Omental fat pad (tissue), 3 donors: ENCODE measurements at regions not wholly inside any gene's neighbourhood (a gene's known extent, or its start where the extent isn't known, plus 50 kb on each side); places are given as distances from the start of the nearest gene placed in this dataset.

Experiments used
- ATAC-seq: fragments of 150-250 bp; one replicate; pipeline ENCODE4 v1.9.1; 2016; ENCODE audit warnings: mild to moderate bottlenecking, moderate library complexity; ENCODE audit not compliant: low FRiP score
- DNase-seq: peaks from one replicate; pipeline ENCODE4 v3.0.0-alpha.2; 2019; ENCODE audit warnings: low spot score
- CTCF ChIP-seq, 3 donors: fragments of 450-650 bp; IDR thresholded peaks; one replicate each; pipeline ENCODE4 v1.5.1; 2016 to 2017; ENCODE audit warnings: antibody characterized with exemption in 3 of 3, mild to moderate bottlenecking in 3 of 3, moderate library complexity in 2 of 3

- TF ChIP-seq CTCF (IDR thresholded peaks at IDR 0.05) = no peak
- DNase-seq (no peak), ATAC-seq (no peak)
These were observed 257.9 kb downstream of the OTOL1 start for GRCh38 chr3:161754420-161755053.

DNA sequence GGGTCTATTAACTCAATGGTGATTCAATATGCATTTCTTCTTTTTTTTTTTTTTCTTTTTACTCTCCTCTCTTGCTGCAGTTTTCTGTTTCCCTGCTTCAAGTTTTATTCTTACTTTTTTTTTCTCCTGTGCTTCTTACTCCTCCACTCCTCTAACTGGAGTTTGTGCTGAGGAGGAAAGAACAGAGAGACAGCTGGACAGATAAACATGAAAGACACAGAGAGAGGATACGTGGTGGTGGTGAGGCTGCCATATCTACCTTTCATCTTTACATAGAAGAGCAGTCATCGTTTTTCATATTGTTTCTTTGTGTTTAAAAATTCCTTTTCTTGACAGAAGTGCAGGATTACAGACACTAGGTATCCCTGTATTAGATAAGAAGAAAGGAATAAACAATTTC, 262.8 kb downstream of the OTOL1 start:
- TF ChIP-seq CTCF (IDR thresholded peaks at IDR 0.05) = no peak
- ATAC-seq (no peak), DNase-seq (no peak)

DNA sequence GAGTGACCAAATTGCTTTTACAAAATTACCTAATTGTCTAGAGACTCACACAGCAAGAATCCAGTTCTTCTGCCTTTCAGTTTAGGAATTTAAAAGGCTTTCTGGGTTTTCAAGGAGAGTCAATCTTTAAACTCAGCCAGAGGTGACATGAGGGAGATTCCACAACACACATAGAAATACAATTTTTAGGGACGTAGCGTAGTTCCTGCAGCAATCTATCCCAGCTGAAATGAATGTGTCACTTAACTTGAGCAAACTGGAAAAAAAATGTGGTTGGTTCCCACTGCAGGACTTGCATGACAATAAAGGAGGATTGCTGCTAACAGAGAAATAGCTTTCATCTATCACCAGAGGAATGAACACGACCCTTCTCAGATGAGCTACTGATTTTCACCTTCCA, 269.7 kb downstream of the OTOL1 start:
- DNase-seq (no peak), ATAC-seq (no peak)
- no peak for TF ChIP-seq CTCF (IDR thresholded peaks at IDR 0.05)

DNA sequence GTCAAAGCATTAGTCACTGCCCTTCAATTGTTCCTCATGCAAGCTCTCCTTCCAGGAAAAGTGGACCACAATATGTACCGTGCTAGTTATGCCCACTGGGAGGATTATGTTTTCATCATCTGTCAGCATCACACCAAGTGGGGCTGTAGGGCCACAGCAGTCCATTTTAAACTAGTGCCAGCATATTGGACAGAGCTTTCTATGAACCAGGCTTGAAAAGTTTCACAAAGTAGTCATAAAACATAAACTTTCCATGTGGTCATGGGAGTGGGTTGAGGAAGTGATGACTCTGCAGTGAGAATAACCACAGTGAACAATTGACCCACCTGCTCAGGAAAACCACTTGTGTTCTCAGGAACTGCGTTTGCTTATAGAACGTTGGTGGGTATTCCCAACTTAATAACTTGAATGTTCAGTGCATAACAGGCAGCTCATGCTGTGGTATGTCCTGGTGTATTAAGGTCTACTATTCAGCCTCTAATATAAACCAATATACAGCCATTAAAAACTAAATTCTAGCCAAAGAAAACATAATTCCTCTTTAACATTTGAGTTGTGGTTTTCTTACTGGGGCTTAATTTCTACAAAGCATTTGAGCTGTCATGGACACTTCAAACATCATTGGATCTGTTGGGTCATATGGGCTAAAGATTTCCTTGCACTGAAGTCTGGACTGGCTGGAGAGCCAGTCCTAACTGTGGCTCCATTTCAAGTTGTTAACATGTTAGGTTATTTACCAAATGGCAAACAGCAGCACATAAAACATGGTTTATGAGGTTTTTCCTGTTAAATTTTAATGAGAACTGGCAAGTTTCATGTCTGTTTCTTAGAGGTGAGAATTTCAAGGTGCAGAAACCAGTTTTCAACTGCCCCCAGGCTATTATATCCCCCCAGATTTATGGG, 274.1 kb downstream of the OTOL1 start:
- no peak for TF ChIP-seq CTCF (IDR thresholded peaks at IDR 0.05)
- ATAC-seq (no peak), DNase-seq (no peak)

DNA sequence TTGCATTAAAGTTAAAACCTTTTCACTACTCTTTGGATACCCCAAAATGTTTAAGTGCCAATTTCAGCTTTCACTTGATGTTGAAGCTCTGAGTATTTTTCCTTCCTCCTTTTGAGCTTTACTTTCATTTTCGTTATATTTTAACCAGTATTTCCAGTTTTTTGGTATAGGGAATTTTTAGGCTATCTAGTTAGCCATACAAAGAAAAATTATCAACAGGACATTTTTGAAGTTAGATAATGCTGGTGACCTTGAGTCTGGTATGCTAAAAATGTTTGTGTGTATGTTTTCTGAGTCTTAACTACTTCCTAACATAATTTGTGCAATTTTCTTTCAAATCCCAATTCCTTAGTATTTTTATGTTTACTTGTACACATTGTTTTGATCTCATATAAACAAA, 284.8 kb downstream of the OTOL1 start:
- DNase-seq (no peak), ATAC-seq (no peak)
- no peak for TF ChIP-seq CTCF (IDR thresholded peaks at IDR 0.05)

- no peak for ATAC-seq
- TF ChIP-seq CTCF (IDR thresholded peaks at IDR 0.05) = no peak
These were observed 296.8 kb downstream of the OTOL1 start for GRCh38 chr3:161793194-161793930.

More at GRCh38 chr3:161793194-161793930, 296.8 kb downstream of the OTOL1 start:
- no peak for DNase-seq
